K562 (cell line): ENCODE measurements at regions not wholly inside any gene's neighbourhood (a gene's known extent, or its start where the extent isn't known, plus 50 kb on each side); places are given as distances from the start of the nearest gene placed in this dataset.

Experiments
- CBX8 ChIP-seq: fragments of 200-600 bp; sonication (generic); IDR thresholded peaks from 2 replicates; pipeline ENCODE4 v1.6.1; 2012; ENCODE audit warnings: borderline replicate concordance, mixed run types, low read depth, mild to moderate bottlenecking, moderate library complexity, mixed read lengths, low read length, control low read depth, inconsistent platforms; ENCODE audit not compliant: poor library complexity, severe bottlenecking; ENCODE audit errors: extremely low read depth
- E2F1 ChIP-seq: sonication (generic); formaldehyde crosslinking; IDR thresholded peaks from 2 replicates; pipeline ENCODE4 v1.8.1; 2023; ENCODE audit warnings: mild to moderate bottlenecking, missing genetic modification reagents, moderate library complexity
- HINFP ChIP-seq: fragments of 450-650 bp; conservative IDR thresholded peaks from 2 replicates; pipeline ENCODE4 v1.6.1; 2016; ENCODE audit warnings: missing genetic modification characterization, low read depth, mild to moderate bottlenecking, control low read depth, missing compliant biosample characterization
- MECOM ChIP-seq: fragments of 250-450 bp; sonication (Bioruptor Pico); IDR thresholded peaks from 2 replicates; pipeline ENCODE4 v1.8.0; 2022; ENCODE audit warnings: inconsistent platforms
- MTA3 ChIP-seq: fragments of 450-650 bp; formaldehyde crosslinking; IDR thresholded peaks from 2 replicates; pipeline ENCODE4 v1.6.1; 2017; ENCODE audit warnings: mild to moderate bottlenecking, borderline replicate concordance
- MYNN ChIP-seq, 2 experiments: sonication (generic); formaldehyde crosslinking in 1 of 2; IDR thresholded peaks; 2 replicates each; pipeline versions ENCODE4 v1.5.0 to v1.6.1; 2016 to 2020; ENCODE audit warnings: antibody characterized with exemption in 1 of 2, missing genetic modification reagents in 1 of 2
- POU5F1 ChIP-seq: fragments of 150-350 bp; IDR thresholded peaks from 2 replicates; pipeline ENCODE4 v1.6.1; 2014; ENCODE audit warnings: borderline replicate concordance, low read length, low read depth, mild to moderate bottlenecking; ENCODE audit not compliant: partially characterized antibody
- RBBP5 ChIP-seq: fragments of 200-600 bp; sonication (generic); IDR thresholded peaks from 2 replicates; pipeline ENCODE4 v1.6.1; 2012; ENCODE audit warnings: borderline replicate concordance, mild to moderate bottlenecking, low read length, control low read depth, inconsistent platforms; ENCODE audit not compliant: insufficient read depth, poor library complexity, severe bottlenecking
- SMAD2 ChIP-seq: fragments of 150-350 bp; IDR thresholded peaks from 2 replicates; pipeline ENCODE4 v1.6.1; 2014; ENCODE audit warnings: low read depth, mild to moderate bottlenecking, low read length
- ZNF217 ChIP-seq: sonication (generic); formaldehyde crosslinking; IDR thresholded peaks from 2 replicates; pipeline ENCODE4 v1.8.0; 2022; ENCODE audit warnings: mild to moderate bottlenecking, missing genetic modification reagents
- ZNF277 ChIP-seq: fragments of 250-450 bp; sonication (Bioruptor Pico); IDR thresholded peaks from 2 replicates; pipeline ENCODE4 v1.8.0; 2022; ENCODE audit warnings: inconsistent platforms, mild to moderate bottlenecking, moderate library complexity, borderline replicate concordance

- TF ChIP-seq HINFP (tag) (no peak), E2F1 (CRISPR knock-in tag) (no peak), SMAD2 (no peak), MECOM (CRISPR knock-in tag) (no peak), ZNF277 (CRISPR knock-in tag) (no peak), ZNF217 (CRISPR knock-in tag) (no peak), MYNN (IDR thresholded peaks at IDR 0.05) (no peak), MYNN (CRISPR knock-in tag; IDR thresholded peaks at IDR 0.05) (no peak), RBBP5 (no peak), MTA3 (no peak), CBX8 (no peak), POU5F1 (no peak)
Measured at GRCh38 chr10:130998642-130999041, 312.9 kb downstream of the TCERG1L start (continued).
